ENCODE measurements at regions not wholly inside any gene's neighbourhood (a gene's known extent, or its start where the extent isn't known, plus 50 kb on each side); places are given as distances from the start of the nearest gene placed in this dataset.
"Not testable (repeated sequence)": the region's sequence is repeated elsewhere in the genome, so short reads cannot be mapped to it uniquely, and the experiment has no call there.

- Histone ChIP-seq H3K4me1 (no peaks in the 10 kb centered on the region), H3K36me3 (no peaks in the 10 kb centered on the region), H3K9me3 (no peaks in the 10 kb centered on the region), H3K27me3 (no peaks in the 10 kb centered on the region), H3K27ac (no peak overlapping the region), H3K4me3 (no peak overlapping the region)
- intact Hi-C loops (cut with DNase I) = no loop called here
- DNase-seq = no peak
- TF ChIP-seq POLR2A (IDR thresholded peaks at IDR 0.05) = no peak
- no peak for TF ChIP-seq EP300 (IDR thresholded peaks at IDR 0.05)
- TF ChIP-seq CTCF (IDR thresholded peaks at IDR 0.05) = no peak
- no peak for TF ChIP-seq POLR2AphosphoS5 (IDR thresholded peaks at IDR 0.05)
Measured at GRCh38 chr10:123221418-123221817, 67.2 kb downstream of the BUB3 start.

GRCh38 chr10:123222832-123223231 lies 68.6 kb downstream of the BUB3 start:
- DNase-seq = no peak
- Histone ChIP-seq H3K36me3 (no peaks in the 10 kb centered on the region), H3K4me3 (no peak overlapping the region), H3K4me1 (no peaks in the 10 kb centered on the region), H3K27ac (no peak overlapping the region), H3K9me3 (no peaks in the 10 kb centered on the region), H3K27me3 (no peaks in the 10 kb centered on the region)
- intact Hi-C loops (cut with DNase I) = no loop called here
- WGBS, 2 donors = 27 to 69% methylated on average over 4 of the region's 4 CpGs
- no peak for TF ChIP-seq EP300 (IDR thresholded peaks at IDR 0.05)
- TF ChIP-seq CTCF (IDR thresholded peaks at IDR 0.05) = no peak
- no peak for TF ChIP-seq POLR2AphosphoS5 (IDR thresholded peaks at IDR 0.05)
- no peak for TF ChIP-seq POLR2A (IDR thresholded peaks at IDR 0.05)

- DNase-seq = no peak
- whole genome bisulfite sequencing, 2 donors = 92 to 95% methylated on average over 2 of the region's 2 CpGs
- H3K27ac ChIP-seq = no peak overlapping the region
- no peak for TF ChIP-seq POLR2A (IDR thresholded peaks at IDR 0.05)
- TF ChIP-seq CTCF (IDR thresholded peaks at IDR 0.05) = no peak
- no peak for TF ChIP-seq EP300 (IDR thresholded peaks at IDR 0.05)
- TF ChIP-seq POLR2AphosphoS5 (IDR thresholded peaks at IDR 0.05) = no peak
- H3K36me3 ChIP-seq = peaks cover 0 to 17% (median 0%) of the 10 kb centered on the region in 4 donors
- H3K4me3 ChIP-seq = no peak overlapping the region
- no peaks in the 10 kb centered on the region for H3K27me3 ChIP-seq
- H3K4me1 ChIP-seq = no peaks in the 10 kb centered on the region
- intact Hi-C loops (cut with DNase I) = no loop called here
- H3K9me3 ChIP-seq = peaks cover 0 to 2% (median 0%) of the 10 kb centered on the region in 4 donors
Measured at GRCh38 chr10:123227706-123228105, 73.5 kb downstream of the BUB3 start.

- TF ChIP-seq EP300 (IDR thresholded peaks at IDR 0.05) (no peak), POLR2AphosphoS5 (IDR thresholded peaks at IDR 0.05) (no peak), CTCF (IDR thresholded peaks at IDR 0.05) (no peak), POLR2A (IDR thresholded peaks at IDR 0.05) (no peak)
Measured at GRCh38 chr10:123229927-123230630, 75.9 kb downstream of the BUB3 start.

GRCh38 chr10:123232879-123233278 lies 78.7 kb downstream of the BUB3 start:
- DNase-seq; H3K27me3 ChIP-seq; H3K4me1 ChIP-seq; H3K27ac ChIP-seq; H3K4me3 ChIP-seq; intact Hi-C loops (cut with DNase I): not testable (repeated sequence)
- 93 to 97% methylated on average over 1 of the region's 1 CpG for WGBS, 2 donors
- Histone ChIP-seq H3K36me3 (peaks cover 0 to 17% (median 0%) of the 10 kb centered on the region in 4 donors), H3K9me3 (peaks cover 0 to 13% (median under 1%) of the 10 kb centered on the region in 4 donors)

More at GRCh38 chr10:123229927-123230630, 75.9 kb downstream of the BUB3 start:
- Histone ChIP-seq H3K4me1 (no peaks in the 10 kb centered on the region), H3K4me3 (no peak overlapping the region), H3K36me3 (peaks cover 0 to 17% (median 0%) of the 10 kb centered on the region in 4 donors), H3K27ac (no peak overlapping the region), H3K27me3 (no peaks in the 10 kb centered on the region), H3K9me3 (peaks cover 0 to 10% (median under 1%) of the 10 kb centered on the region in 4 donors)
- intact Hi-C loops (cut with DNase I) = no loop called here
- WGBS, 2 donors = 86 to 89% methylated on average over 8 of the region's 8 CpGs
- DNase-seq = no peak

GRCh38 chr10:123235014-123235413 lies 80.8 kb downstream of the BUB3 start:
- Histone ChIP-seq H3K36me3 (peaks cover 0 to 11% (median 0%) of the 10 kb centered on the region in 4 donors), H3K9me3 (peaks cover 0 to 13% (median under 1%) of the 10 kb centered on the region in 4 donors)
- H3K4me1 ChIP-seq; H3K27ac ChIP-seq; intact Hi-C loops (cut with DNase I); H3K27me3 ChIP-seq; DNase-seq; H3K4me3 ChIP-seq: not testable (repeated sequence)
- 94 to 98% methylated on average over 4 of the region's 4 CpGs for WGBS, 2 donors

Measured in sigmoid colon (tissue), 6 donors.